ENCODE measurements at regions not wholly inside any gene's neighbourhood (a gene's known extent, or its start where the extent isn't known, plus 50 kb on each side); places are given as distances from the start of the nearest gene placed in this dataset.

DNA sequence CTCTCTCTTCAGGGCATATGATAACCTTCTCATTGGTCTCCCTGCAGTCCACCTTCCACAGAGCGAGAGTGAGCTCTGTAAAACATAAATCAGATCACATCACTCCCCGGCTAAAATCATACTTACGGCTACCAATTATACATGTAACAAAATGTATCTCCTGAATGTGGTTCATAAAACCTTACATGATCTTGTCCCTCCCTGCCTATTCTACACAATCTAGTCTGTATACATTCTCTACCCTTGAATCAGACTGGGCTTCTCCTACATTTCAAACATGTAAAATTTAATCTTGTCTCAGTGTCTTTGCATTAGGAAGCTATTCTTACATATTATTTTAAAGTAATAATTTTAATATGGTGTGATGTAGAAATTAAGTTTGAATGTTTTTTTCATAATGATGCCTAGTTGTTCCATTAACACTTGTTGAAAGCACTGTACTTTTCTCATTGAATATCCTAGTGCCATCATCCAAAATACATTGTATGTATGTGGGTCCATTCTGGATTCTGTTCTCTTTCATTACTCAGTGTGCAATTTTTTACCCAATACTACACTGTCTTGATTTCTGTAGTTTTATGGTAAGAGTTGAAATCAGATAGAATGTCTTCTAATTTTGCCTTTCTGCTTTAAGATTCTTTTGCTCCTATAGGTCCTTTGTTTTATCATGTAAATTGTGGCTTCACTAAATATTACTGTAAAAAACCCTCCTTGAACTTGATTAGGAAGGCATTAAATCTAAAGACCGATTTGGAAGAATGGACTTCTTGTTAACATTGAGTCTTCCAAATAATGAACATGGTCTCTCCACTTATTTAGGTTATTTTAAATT, 403.3 kb upstream of the EPHA7 start:
- no peak for DNase-seq

DNA sequence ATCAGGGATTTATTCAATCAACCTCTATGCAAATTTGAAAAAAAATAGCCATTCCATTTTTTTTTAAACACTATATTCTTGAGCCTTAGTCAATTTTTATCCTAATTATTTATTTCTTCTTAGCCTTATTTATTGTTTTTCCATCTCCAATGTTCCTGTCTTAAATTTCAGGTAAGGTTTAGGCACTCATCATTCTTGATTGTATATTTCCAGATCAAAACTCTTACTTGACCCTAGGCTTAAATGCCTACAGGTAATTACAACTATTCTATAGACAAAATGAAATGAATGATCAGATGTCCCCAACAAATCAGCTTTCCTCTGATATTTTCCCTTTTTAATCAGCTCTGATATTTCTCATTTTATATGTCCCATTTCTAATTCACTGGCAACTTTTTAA, 402.6 kb upstream of the EPHA7 start:
- no peak for DNase-seq

DNA sequence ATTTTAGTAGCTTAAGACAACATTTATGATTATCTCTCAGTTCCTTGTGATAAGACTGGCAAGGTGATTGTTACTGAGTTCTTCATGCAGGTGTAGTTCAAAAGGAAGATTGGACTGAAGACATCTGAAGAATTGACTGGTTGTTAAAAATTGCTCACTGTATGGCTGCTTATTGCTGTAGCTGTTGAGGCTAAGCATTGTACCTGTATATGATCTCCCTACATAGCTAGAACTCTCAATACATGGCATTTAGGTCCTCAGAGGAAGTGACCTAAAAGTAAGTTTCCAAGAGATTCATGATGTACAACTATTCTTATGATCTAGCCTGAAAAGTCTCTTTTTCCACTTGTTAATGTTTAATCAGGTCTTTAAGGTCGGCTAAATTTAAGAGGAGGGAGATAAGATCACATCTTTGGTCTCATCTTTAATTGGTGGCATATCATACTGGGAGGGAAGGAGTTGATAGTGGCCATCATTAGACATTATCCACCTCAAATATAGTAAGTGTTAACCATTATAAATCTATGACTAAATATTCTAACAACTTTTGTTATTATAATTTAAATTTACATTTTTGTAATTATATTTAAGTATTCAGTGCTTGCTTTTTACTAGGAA, 401.2 kb upstream of the EPHA7 start:
- DNase-seq = no peak

DNA sequence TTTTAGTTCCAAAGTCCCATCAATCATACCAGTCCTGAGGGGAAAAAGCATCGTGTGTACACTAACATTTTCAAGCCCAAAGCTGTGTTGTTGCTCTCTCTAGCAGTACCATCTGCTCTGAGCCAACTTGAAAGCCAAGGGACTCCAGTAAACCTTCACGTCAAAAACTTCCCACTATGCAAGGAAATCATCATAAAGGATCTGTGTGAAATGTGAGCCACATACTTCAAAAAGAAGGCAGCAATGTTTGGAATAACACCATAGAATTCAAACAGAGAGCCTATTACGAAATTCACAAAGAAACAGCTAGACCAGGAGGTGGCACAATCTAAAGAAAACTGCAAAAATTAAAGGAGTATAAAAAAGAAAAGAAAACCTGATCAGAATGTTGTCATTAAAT, 399.8 kb upstream of the EPHA7 start:
- DNase-seq = no peak

DNA sequence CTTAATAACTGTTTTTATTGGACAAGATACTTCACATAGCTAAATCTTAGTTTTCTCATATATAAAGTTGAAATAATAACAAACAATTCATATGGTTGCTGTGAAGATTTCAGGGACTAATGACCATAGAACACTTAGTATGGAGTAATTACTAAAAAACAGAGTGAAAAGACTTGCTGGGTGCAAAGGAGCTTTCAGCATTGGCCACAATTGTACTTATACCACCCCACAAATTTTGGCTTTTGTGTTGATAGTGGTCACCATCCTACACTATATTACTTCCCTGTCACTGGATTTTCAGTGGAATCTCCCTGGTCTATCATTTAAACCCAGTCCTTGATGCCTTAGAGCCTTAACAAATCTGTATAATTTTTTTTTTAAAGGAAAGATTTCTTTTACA, 398.6 kb upstream of the EPHA7 start:
- no peak for DNase-seq

DNA sequence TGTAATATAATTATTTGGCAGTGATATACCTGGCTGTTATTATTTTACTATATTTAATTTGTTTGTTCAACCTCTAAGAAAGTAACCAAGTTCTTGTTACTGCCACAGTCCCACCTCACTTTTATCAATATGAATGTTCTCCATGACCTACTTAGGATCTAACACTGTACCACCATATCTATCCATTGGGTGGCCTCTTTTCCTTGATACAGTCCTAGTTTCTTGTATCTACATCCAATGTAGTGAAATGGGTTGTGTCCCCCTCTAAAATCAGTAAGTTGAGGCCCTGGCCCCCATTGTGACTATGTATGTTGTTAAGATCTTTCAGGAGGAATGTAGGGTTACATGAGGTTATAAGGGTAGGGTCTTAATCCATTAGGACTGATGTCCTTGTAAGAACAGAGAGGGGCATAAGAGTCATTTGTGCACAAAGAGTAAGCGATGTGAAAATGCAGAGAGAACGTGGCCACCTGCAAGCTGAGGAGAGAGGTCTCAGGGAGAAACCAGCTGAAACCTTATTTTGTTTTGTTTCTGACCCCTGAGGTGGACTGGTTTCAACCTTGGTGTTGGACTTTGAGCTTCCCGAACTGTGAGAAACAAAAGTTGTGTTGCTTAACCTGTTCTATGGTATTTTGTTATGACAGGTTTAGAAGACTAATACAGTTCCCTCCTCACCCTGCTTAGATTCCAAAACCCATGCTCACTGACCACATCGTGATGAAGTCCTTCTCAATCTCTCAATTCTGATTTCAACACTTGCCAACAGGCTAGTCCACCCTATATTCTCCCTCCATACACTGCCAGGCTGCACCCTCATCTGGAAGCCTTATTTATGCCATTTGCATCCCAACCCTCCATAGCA, 387.3 kb upstream of the EPHA7 start:
- no peak for DNase-seq

DNA sequence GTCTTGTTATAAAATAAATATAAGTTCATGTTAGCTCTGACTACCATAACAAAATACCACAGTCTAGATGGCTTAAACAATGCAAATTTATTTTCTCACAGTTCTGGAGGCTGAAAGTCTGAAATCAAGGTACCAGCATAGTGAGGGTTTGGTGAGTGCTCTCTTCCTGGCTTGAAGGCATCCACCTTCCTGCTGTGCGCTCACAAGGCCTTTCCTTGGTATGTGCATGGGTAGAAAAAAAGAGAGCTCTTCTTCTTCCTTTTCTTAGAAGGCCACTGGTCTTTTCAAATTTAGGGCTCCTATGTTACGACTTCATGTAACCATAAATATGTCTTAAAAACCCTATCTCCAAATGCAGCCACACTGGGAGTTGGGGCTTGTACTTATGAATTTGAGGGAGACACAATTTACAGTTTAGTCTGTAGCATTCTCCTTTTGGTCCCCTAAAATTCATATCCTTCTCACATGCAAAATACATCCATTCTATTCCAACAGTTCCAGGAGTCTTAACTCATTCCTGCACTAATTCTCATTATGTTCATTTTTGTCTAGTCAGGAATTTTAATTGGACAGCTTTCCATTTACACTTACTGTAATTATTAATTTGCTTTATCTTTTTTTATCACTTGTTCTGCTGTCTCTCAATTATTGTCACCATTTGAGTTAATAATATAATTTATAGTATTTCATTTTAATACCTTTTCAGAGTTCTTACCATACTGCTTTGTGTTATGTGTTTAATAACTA, 381.9 kb upstream of the EPHA7 start:
- no peak for DNase-seq

DNA sequence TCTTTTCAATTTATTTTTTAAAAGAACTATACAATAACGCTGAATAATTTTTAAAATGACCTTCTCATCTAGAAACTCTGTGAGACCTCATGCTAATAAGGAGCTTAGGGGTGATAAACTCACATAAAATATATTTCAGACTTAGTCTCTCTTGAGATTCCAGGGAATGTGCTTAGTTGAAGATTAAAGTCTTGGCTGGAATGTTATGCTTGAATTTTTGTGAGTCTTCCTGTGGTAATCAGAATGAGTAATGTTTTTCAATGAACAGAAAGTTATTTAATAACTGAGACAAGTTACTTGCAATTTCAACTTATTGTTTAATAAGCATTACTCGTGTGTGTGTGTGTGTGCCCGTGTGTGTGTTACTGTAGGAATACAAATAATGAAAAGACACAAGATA, 379.9 kb upstream of the EPHA7 start:
- no peak for DNase-seq

DNA sequence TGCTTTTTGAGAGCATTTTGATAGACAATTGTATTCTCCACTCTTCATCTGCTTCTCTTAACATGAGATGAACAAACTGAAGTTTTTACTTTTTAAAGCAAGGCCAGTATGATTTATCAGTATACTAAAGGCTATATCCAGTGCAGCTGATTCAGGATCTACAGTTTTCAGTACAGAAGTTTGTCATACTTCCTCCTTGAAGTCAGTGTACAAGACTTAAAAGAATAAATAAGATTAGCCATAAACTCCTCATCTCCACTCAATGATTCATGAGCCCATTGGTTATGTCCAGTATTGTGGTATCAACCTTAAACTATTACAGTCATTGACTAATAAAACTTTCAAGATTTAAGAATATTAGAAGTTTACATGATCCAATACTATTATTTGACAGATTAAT, 374.8 kb upstream of the EPHA7 start:
- no peak for DNase-seq

DNA sequence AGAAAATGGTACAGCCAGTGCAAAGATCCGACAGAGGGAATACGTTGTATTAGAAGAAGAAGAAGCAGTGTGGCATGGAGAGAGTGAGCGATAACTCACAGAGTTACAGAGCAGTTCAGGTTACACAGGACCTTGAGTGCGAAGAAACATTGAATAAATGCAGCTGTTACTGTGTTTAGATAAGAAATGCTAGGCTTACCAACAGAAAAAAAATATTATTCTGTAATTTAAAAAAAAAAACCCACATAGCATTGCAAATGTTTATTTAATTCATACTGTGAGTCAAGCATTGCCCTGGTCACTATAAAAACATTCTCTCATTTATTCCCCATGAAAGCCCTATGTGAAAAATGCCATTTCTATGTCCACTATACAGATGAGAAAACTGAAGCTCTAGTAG, 373.4 kb upstream of the EPHA7 start:
- DNase-seq = no peak

DNA sequence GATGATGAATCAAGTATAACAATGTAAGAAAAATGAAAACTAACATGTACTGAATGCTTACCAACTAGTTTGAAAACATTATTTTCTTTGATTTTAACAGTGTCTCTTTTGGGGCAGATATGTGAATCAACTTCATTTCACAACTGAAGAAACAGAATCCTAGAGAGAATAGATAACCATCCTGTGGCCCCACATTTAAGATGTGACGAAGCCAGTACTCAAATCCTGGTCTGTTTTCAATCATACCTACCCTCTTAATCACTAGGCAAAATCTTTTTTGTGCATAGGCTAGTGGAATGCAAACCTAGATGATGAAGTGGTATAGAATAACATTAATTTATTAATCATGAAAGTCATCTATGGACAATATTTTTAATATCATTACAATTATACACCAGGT, 371.6 kb upstream of the EPHA7 start:
- DNase-seq = no peak

DNA sequence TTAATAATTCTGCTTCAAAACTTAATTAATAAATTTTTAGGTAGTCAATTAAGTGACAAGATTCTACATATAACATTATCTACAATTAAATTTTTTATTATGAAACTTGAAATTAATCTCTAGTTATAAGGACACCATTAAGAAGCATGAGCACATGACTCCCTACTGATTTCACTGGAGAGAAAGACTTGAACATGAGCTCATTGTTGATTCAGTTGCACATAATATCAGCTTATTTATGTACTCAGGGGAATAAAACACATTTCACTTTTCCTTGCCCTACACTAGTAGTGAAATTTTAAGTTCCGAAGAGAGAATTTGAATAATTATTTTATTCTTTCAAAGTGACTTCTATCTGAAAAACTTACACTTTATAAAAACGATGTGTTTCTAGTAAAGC, 370.2 kb upstream of the EPHA7 start:
- DNase-seq = no peak

DNA sequence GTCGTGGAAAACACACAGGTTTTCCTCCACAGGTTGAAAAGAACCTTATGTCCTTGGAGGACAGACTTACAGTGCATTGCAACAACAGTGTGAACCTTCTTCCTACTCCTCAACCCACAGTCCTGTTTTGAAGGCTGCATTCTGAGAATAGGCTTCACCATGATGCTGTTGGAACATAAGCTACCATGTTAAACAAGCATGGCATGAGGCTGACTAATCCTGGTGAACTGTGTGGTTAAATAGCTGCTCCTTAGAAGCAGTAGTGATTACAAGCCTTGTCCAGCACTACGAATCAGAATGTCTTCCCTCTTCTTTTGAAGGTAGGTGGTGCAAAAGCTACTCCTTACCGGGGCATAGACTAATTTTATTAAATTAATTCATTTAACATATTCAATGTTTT, 368.5 kb upstream of the EPHA7 start:
- no peak for DNase-seq

DNA sequence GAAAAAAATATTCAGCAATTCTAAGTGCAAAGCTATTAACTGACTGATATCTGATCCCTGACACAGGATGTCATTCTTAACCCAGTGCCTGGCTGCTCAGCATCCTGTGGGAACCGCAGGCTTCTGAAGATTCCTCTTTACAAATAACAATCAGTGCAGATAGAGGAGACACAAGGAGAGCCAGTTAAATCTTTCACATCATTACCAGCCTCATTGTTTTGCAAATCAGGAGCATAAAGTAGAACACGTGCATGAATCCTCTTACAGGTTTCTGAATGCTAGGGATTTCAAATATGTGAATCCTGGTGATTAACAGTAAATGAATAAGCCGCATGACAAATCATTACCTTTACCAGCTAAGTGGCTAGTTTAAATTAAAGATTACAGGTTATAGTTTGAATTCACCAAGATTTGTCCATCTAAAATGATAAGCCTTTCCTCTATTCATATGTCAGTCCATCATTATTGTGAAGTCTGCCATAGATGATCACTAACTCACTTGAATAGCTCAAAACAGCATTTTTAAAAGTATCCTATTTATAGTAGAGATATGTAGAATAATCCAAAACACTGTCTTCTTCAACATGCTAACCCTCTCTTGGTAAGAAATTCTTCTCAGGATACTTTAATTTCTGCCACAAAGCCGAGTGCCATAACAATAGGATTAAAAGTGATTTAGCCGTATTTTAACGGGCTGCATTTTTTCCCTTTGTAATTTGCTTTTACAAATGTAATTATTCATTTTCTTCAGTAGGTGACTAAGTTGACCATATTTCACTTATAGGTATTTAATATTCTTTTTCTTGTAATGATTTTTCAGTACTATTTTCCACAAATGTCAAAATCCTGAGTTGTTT, 367.3 kb upstream of the EPHA7 start:
- no peak for DNase-seq

DNA sequence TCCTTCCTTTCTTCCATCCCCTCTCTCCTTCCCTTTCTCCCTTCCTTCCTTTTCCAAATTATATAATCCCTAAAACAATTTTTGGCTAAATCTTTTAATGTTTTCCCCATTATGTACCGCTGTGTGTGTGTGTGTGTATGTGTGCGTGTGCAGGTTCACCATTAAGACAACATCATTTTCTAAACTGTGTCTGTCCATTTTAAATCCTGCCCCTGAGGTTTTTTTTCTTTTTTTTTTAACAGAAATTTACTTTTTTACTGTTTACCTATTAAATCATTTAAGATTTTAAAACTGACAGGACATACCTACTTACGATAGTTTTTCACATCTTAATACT, 366.3 kb upstream of the EPHA7 start:
- DNase-seq = no peak

DNA sequence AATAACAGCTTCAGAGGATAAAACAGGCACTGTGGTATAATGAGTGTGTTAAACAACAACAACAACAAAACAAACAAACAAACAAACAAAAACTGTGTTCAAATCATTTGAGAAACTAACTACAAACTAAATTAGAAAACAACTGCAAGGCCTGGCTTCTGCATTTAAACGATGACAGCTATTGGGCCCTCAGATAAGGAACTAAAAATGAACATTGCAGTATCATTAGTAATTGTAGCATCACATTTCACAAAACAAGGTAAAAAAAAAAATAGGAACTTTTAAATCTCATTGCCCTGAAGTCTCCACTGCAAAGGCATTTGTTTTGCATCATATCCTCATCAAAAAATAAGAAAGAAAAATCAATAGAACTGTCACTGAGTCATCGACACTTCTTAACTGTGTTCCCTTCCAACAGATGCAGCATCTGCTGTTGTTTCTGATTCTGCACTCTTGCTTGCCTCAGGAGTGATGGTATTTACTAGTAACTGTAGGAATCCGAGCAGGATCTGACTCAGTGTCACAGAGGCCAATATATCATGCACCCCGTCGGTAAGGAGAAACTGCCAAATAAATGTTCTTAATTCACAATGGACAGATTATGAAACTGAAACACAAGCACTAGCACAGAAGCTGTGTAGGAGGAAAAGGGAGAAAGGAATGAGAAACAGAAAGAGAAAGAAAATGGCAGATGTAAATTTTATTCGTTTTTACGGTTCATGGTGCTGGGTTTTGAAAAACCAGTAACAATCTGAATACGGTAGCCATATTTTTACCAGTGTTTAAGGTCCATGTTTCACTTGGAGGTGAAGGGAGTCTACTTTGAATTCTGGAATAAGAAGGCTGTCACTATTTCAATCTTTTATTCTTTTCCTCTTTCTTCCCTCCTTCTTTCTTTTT, 365.7 kb upstream of the EPHA7 start:
- no peak for DNase-seq

DNA sequence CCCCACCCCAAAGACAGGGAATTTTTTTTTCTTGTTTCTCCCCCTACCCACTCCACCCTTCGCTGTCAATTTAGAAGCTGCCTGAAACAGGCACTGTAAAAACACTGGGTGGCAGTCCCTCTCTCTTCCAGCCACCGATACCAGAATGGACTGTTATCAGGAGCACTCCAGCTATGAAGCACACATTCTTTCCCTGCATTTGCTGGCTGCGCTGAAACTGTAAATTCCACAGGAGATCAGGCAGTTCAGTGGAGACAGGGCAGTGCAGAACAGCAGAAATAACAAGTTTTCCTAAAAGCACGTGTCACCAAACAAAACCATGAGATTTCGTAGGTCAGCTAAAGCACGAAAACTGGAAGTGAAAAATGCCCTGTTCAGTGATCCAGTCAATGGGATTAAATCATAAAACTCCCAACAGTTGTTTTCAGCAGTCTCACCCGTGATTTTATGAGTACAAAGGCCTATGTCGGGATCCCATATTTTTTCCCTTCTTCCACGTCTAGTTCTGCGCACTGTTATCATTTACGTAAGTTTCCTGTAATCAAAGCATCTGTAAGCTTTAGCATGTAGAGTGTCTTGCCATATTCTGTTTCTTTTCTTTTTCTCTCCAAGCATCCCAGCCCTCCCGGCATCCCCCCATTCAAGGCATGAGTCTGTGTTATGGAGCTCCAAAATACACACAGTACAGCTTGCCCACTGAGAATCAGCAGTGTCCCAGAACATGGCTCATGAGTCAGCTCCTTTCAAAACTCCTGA, 359.9 kb upstream of the EPHA7 start:
- DNase-seq = no peak

DNA sequence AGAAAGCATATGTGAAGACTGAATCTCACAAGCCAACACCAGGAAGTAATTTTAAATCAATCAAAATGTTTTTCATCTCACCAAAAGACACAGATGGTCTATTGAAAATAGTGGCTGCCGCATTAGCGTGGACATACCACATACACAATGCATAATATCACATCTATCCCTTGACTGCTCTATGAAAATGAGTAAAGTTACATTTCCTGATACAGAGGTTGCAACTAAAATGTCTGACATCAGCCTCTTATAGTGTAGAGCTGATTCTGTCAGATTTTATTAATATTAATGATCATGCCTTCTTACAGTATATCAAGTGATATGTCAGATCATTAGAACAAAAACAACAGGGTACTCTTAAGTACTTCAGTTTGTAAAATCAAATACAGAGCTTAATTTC, 339.8 kb upstream of the EPHA7 start:
- no peak for DNase-seq

DNA sequence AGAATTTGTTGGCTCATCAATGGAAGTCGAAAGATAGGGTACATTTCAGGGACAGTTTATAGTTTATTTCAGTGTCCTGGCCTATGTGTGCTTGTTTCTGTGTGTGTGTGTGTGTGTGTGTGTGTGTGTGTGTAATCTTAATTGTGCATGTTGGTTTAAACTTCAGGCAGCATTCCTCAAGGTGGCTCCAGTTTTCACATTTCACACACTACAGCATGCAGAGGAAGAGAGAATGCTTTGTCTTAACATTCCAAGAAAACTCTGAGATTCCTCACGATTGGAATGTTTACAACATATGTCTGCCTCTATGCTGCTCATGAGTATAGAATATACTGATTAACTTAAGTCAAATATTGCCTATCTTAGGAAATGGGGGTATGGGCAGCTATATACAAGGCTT, 332.6 kb upstream of the EPHA7 start:
- DNase-seq = no peak

DNA sequence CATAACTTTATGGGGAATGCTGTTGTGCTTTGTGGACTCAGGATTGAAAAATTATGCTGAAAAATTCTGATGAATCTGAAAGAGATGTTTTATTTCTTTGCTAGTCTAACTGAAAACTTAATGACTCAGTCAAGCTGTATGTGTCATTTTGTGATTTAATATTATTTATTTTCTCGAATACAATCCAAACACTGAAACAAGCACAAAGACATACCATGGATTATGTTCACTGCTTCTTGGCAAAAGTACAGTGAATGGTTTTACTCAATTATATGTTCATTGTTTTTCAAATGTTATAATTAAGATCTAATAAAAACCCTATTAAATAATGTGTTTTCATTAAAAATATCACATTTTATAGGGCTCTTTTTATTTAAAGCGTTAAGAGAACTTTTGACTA, 330.6 kb upstream of the EPHA7 start:
- DNase-seq = no peak
